ENCODE measurements at regions not wholly inside any gene's neighbourhood (a gene's known extent, or its start where the extent isn't known, plus 50 kb on each side); places are given as distances from the start of the nearest gene placed in this dataset.

DNA sequence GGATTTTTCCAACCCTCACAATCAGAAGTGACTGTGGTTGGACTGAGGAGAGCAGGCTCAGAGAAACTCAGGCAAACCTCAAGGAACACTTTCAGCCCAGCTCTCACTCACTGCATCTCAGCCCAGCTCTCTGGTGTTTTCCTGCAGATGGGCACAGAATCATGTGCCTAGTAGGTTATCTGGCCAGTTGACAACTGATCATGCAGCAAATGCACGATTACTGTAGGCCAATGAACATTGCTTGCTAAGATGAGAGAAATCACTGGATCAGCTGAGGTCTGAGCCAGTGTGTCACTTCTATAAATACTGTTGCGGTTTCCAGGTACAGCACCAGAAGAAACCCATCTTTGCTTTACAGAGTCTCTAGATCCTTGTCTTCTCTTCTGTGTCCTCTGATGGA, 540.5 kb downstream of the CD83 start:
- intact Hi-C loops (cut with micrococcal nuclease; ENCODE audit: unreplicated experiment) = no loop called here
- WGBS (ENCODE audit: insufficient coverage, insufficient replicate concordance, low lambda C conversion rate, missing lambda C conversion rate) = 84% methylated on average over 2 of the region's 2 CpGs
- Histone ChIP-seq H3K4me2 (ENCODE audit: control insufficient read depth, insufficient read depth) (no peak overlapping the region), H3K27ac (ENCODE audit: control insufficient read depth, insufficient read depth) (no peak overlapping the region), H3K36me3 (ENCODE audit: control insufficient read depth in 2 of 2, insufficient read depth in 2 of 2, low read length in 1 of 2) (no peaks in the 10 kb centered on the region), H2AFZ (ENCODE audit: control insufficient read depth, low read depth, low read length) (no peak overlapping the region), H3K9ac (ENCODE audit: control insufficient read depth, insufficient read depth, low read length) (no peak overlapping the region), H3K27me3 (replicated peaks in 1 of 2; ENCODE audit: control insufficient read depth in 2 of 2, insufficient read depth in 2 of 2, low read length in 1 of 2) (peaks cover 3 to 10% of the 10 kb centered on the region in 2 experiments; a peak in 2 of 4 replicates), H3K4me1 (ENCODE audit: control insufficient read depth, insufficient read depth, low read length) (peaks cover 24% of the 10 kb centered on the region), H3K9me3 (replicated peaks; ENCODE audit: control insufficient read depth, insufficient read depth, low read length) (no peaks in the 10 kb centered on the region; the same call in 2 of the 3 replicates), H3K4me3 (no peak overlapping the region), H4K20me1 (ENCODE audit: control insufficient read depth, insufficient read depth) (no peaks in the 10 kb centered on the region), H3K79me2 (ENCODE audit: control insufficient read depth, insufficient read depth, low read length) (no peaks in the 10 kb centered on the region)
- in situ Hi-C loops (cut with MboI) = no loop called here
- CTCF ChIA-PET = interaction anchor here (1.6 kb wide), 1 partner anchor 19 kb away, joined by 5 read pairs; no protein-coding TSS in a partner anchor
- ATAC-seq (no peak), DNase-seq (ENCODE audit: low read depth, low spot score) (no peak), FAIRE-seq (no peak)
- SMC1A ChIA-PET (ENCODE audit: uncharacterized antibody, unreplicated experiment) = interaction anchor here (1.5 to 3.0 kb wide), 3 partner anchors 19 to 27 kb away, joined by 4 to 26 read pairs (median 6); no protein-coding TSS in a partner anchor
- no peak for TF ChIP-seq EZH2 (IDR thresholded peaks at IDR 0.05; ENCODE audit: borderline replicate concordance, control insufficient read depth, low read depth, low read length)
- TF ChIP-seq, protein P1, sequence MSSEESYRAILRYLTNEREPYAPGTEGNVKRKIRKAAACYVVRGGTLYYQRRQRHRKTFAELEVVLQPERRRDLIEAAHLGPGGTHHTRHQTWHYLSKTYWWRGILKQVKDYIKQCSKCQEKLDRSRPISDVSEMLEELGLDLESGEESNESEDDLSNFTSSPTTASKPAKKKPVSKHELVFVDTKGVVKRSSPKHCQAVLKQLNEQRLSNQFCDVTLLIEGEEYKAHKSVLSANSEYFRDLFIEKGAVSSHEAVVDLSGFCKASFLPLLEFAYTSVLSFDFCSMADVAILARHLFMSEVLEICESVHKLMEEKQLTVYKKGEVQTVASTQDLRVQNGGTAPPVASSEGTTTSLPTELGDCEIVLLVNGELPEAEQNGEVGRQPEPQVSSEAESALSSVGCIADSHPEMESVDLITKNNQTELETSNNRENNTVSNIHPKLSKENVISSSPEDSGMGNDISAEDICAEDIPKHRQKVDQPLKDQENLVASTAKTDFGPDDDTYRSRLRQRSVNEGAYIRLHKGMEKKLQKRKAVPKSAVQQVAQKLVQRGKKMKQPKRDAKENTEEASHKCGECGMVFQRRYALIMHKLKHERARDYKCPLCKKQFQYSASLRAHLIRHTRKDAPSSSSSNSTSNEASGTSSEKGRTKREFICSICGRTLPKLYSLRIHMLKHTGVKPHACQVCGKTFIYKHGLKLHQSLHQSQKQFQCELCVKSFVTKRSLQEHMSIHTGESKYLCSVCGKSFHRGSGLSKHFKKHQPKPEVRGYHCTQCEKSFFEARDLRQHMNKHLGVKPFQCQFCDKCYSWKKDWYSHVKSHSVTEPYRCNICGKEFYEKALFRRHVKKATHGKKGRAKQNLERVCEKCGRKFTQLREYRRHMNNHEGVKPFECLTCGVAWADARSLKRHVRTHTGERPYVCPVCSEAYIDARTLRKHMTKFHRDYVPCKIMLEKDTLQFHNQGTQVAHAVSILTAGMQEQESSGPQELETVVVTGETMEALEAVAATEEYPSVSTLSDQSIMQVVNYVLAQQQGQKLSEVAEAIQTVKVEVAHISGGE (CRISPR knock-in tag; IDR thresholded peaks at IDR 0.05) = no peak
- TF ChIP-seq IRF4 (IDR thresholded peaks at IDR 0.05; ENCODE audit: low read depth, low read length) = no peak
- RAD21 ChIA-PET (ENCODE audit: unreplicated experiment) = interaction anchor here (0.5 kb wide), 1 partner anchor 94 kb away, joined by 3 read pairs; no protein-coding TSS in a partner anchor
- BruUV-seq (replicated peaks) = no TSS peak
- POLR2A ChIA-PET = no interaction called here

Measured in GM12878 (cell line).